ENCODE measurements at regions not wholly inside any gene's neighbourhood (a gene's known extent, or its start where the extent isn't known, plus 50 kb on each side); places are given as distances from the start of the nearest gene placed in this dataset.
"Not testable (repeated sequence)": the region's sequence is repeated elsewhere in the genome, so short reads cannot be mapped to it uniquely, and the experiment has no call there.

- H3K4me1 Mint-ChIP-seq; intact Hi-C loops (cut with micrococcal nuclease); CTCF ChIA-PET; ATAC-seq (ENCODE audit: low read depth); H3K27ac ChIP-seq (ENCODE audit: low read length in 2 of 2); H3K4me1 ChIP-seq (ENCODE audit: control insufficient read depth in 2 of 2, insufficient read depth in 2 of 2, low read length in 2 of 2); H3K27ac Mint-ChIP-seq; H3K9me3 Mint-ChIP-seq (ENCODE audit: insufficient read depth); POLR2A ChIA-PET; H3K4me3 ChIP-seq (ENCODE audit: control extremely low read depth in 1 of 5, extremely low read depth in 1 of 5, insufficient read depth in 1 of 5, low read depth in 2 of 5, low read length in 4 of 5); H3K9ac ChIP-seq (ENCODE audit: low read length); H3K27me3 Mint-ChIP-seq; H3K79me2 ChIP-seq (ENCODE audit: control insufficient read depth, insufficient read depth, low read length); DNase-seq; H3K9me3 ChIP-seq (ENCODE audit: control extremely low read depth in 1 of 3, control insufficient read depth in 2 of 3, insufficient read depth in 1 of 3, low read length in 2 of 3); H3K4me3 Mint-ChIP-seq; H2AFZ ChIP-seq (ENCODE audit: insufficient read depth, low read depth, low read length, poor library complexity, severe bottlenecking); H4K20me1 ChIP-seq (ENCODE audit: control insufficient read depth, insufficient read depth, low read length, poor library complexity, severe bottlenecking); H3K4me2 ChIP-seq (replicated peaks; ENCODE audit: low read depth, low read length, poor library complexity, severe bottlenecking); H3K36me3 ChIP-seq (replicated peaks in 1 of 2; ENCODE audit: control extremely low read depth in 1 of 2, control insufficient read depth in 1 of 2, extremely low read depth in 1 of 2, insufficient read depth in 2 of 2, low read length in 1 of 2); H3K27me3 ChIP-seq (replicated peaks in 1 of 4; ENCODE audit: control extremely low read depth in 1 of 4, control insufficient read depth in 3 of 4, insufficient read depth in 4 of 4, low read length in 3 of 4): not testable (repeated sequence)
- WGBS (ENCODE audit: insufficient coverage), result no CpG with 5 or more reads among the region's 7 CpGs
These were observed 174.0 kb downstream of the BCL2L11 start for GRCh38 chr2:111294699-111295098.

DNA sequence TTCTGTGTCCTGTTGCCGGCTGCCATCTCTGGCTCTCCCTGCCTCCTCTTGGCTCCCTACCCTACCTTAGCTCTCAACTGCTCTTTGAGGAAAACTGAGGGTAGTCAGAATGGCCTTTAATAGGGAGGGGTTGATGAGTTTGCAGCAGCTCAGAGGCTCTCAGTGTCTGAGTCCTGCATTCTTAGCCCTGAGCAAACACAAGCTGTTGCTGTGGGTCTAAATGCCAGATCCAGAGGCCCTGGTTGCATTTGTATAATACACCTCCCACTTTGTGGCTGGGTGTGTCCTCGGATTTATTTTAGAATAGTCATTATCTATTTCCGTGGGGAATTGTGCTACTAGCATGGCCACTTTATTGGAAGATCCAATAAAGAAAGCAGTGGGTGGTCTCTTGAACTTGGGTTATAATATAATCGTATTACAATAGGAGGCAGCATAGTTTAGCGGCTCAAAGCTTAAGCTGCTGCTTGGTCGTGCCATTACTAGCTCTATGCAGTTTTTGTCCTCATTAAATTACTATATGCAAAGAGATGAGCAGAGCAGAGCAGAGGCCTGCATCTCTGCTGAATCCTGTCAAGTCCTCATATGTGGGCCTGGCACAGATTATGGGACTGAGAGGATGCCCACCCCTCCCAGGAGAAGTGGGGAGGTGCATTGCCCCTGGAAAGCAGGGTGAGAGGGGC lies 175.5 kb downstream of the BCL2L11 start:
- DNase-seq; H3K4me2 ChIP-seq (replicated peaks; ENCODE audit: low read depth, low read length, poor library complexity, severe bottlenecking); ATAC-seq (ENCODE audit: low read depth); H2AFZ ChIP-seq (ENCODE audit: insufficient read depth, low read depth, low read length, poor library complexity, severe bottlenecking); H3K4me3 Mint-ChIP-seq; POLR2A ChIA-PET; H3K4me1 Mint-ChIP-seq; H3K27ac ChIP-seq (ENCODE audit: low read length in 2 of 2); H4K20me1 ChIP-seq (ENCODE audit: control insufficient read depth, insufficient read depth, low read length, poor library complexity, severe bottlenecking); H3K27me3 Mint-ChIP-seq; CTCF ChIA-PET; H3K36me3 ChIP-seq (replicated peaks in 1 of 2; ENCODE audit: control extremely low read depth in 1 of 2, control insufficient read depth in 1 of 2, extremely low read depth in 1 of 2, insufficient read depth in 2 of 2, low read length in 1 of 2); H3K9ac ChIP-seq (ENCODE audit: low read length); H3K79me2 ChIP-seq (ENCODE audit: control insufficient read depth, insufficient read depth, low read length); H3K9me3 Mint-ChIP-seq (ENCODE audit: insufficient read depth); H3K27me3 ChIP-seq (replicated peaks in 1 of 4; ENCODE audit: control extremely low read depth in 1 of 4, control insufficient read depth in 3 of 4, insufficient read depth in 4 of 4, low read length in 3 of 4); H3K9me3 ChIP-seq (ENCODE audit: control extremely low read depth in 1 of 3, control insufficient read depth in 2 of 3, insufficient read depth in 1 of 3, low read length in 2 of 3); H3K27ac Mint-ChIP-seq; intact Hi-C loops (cut with micrococcal nuclease); H3K4me1 ChIP-seq (ENCODE audit: control insufficient read depth in 2 of 2, insufficient read depth in 2 of 2, low read length in 2 of 2); H3K4me3 ChIP-seq (ENCODE audit: control extremely low read depth in 1 of 5, extremely low read depth in 1 of 5, insufficient read depth in 1 of 5, low read depth in 2 of 5, low read length in 4 of 5): not testable (repeated sequence)
- WGBS (ENCODE audit: insufficient coverage), result no CpG with 5 or more reads among the region's 6 CpGs

- H3K27ac Mint-ChIP-seq; H4K20me1 ChIP-seq (ENCODE audit: control insufficient read depth, insufficient read depth, low read length, poor library complexity, severe bottlenecking); ATAC-seq (ENCODE audit: low read depth); H3K79me2 ChIP-seq (ENCODE audit: control insufficient read depth, insufficient read depth, low read length); H3K9me3 ChIP-seq (ENCODE audit: control extremely low read depth in 1 of 3, control insufficient read depth in 2 of 3, insufficient read depth in 1 of 3, low read length in 2 of 3); H3K4me3 Mint-ChIP-seq; H2AFZ ChIP-seq (ENCODE audit: insufficient read depth, low read depth, low read length, poor library complexity, severe bottlenecking); H3K4me2 ChIP-seq (replicated peaks; ENCODE audit: low read depth, low read length, poor library complexity, severe bottlenecking); H3K4me1 Mint-ChIP-seq; H3K36me3 ChIP-seq (replicated peaks in 1 of 2; ENCODE audit: control extremely low read depth in 1 of 2, control insufficient read depth in 1 of 2, extremely low read depth in 1 of 2, insufficient read depth in 2 of 2, low read length in 1 of 2); H3K9me3 Mint-ChIP-seq (ENCODE audit: insufficient read depth); intact Hi-C loops (cut with micrococcal nuclease); POLR2A ChIA-PET; H3K4me1 ChIP-seq (ENCODE audit: control insufficient read depth in 2 of 2, insufficient read depth in 2 of 2, low read length in 2 of 2); CTCF ChIA-PET; H3K9ac ChIP-seq (ENCODE audit: low read length); H3K4me3 ChIP-seq (ENCODE audit: control extremely low read depth in 1 of 5, extremely low read depth in 1 of 5, insufficient read depth in 1 of 5, low read depth in 2 of 5, low read length in 4 of 5); H3K27me3 ChIP-seq (replicated peaks in 1 of 4; ENCODE audit: control extremely low read depth in 1 of 4, control insufficient read depth in 3 of 4, insufficient read depth in 4 of 4, low read length in 3 of 4); DNase-seq; H3K27me3 Mint-ChIP-seq; H3K27ac ChIP-seq (ENCODE audit: low read length in 2 of 2): not testable (repeated sequence)
These were observed 176.4 kb downstream of the BCL2L11 start for GRCh38 chr2:111297128-111297527.

GRCh38 chr2:111298927-111299326 lies 178.2 kb downstream of the BCL2L11 start:
- H3K4me3 Mint-ChIP-seq; POLR2A ChIA-PET; DNase-seq; H3K9ac ChIP-seq (ENCODE audit: low read length); H3K4me1 ChIP-seq (ENCODE audit: control insufficient read depth in 2 of 2, insufficient read depth in 2 of 2, low read length in 2 of 2); H3K9me3 Mint-ChIP-seq (ENCODE audit: insufficient read depth); H3K36me3 ChIP-seq (replicated peaks in 1 of 2; ENCODE audit: control extremely low read depth in 1 of 2, control insufficient read depth in 1 of 2, extremely low read depth in 1 of 2, insufficient read depth in 2 of 2, low read length in 1 of 2); H3K4me2 ChIP-seq (replicated peaks; ENCODE audit: low read depth, low read length, poor library complexity, severe bottlenecking); CTCF ChIA-PET; H3K9me3 ChIP-seq (ENCODE audit: control extremely low read depth in 1 of 3, control insufficient read depth in 2 of 3, insufficient read depth in 1 of 3, low read length in 2 of 3); H4K20me1 ChIP-seq (ENCODE audit: control insufficient read depth, insufficient read depth, low read length, poor library complexity, severe bottlenecking); H3K27ac ChIP-seq (ENCODE audit: low read length in 2 of 2); H2AFZ ChIP-seq (ENCODE audit: insufficient read depth, low read depth, low read length, poor library complexity, severe bottlenecking); H3K27me3 Mint-ChIP-seq; intact Hi-C loops (cut with micrococcal nuclease); ATAC-seq (ENCODE audit: low read depth); H3K27me3 ChIP-seq (replicated peaks in 1 of 4; ENCODE audit: control extremely low read depth in 1 of 4, control insufficient read depth in 3 of 4, insufficient read depth in 4 of 4, low read length in 3 of 4); H3K4me1 Mint-ChIP-seq; H3K4me3 ChIP-seq (ENCODE audit: control extremely low read depth in 1 of 5, extremely low read depth in 1 of 5, insufficient read depth in 1 of 5, low read depth in 2 of 5, low read length in 4 of 5); H3K27ac Mint-ChIP-seq; H3K79me2 ChIP-seq (ENCODE audit: control insufficient read depth, insufficient read depth, low read length): not testable (repeated sequence)
- no CpG with 5 or more reads among the region's 3 CpGs for WGBS (ENCODE audit: insufficient coverage)
